SK-N-SH (cell line): ENCODE measurements at regions not wholly inside any gene's neighbourhood (a gene's known extent, or its start where the extent isn't known, plus 50 kb on each side); places are given as distances from the start of the nearest gene placed in this dataset.
A peak's percentile ranks its signal among the peaks of the same experiment; 100 is the strongest.

Experiments used
- CTCF ChIA-PET: fragments of 300-600, 350-600 bp; formaldehyde crosslinking; extraction: SDS; loops from one replicate; lab custom pipeline; 2021; lab: Yijun Ruan, JAX
- POLR2A ChIA-PET: fragments of 350-600 bp; sonication (Branson Sonifier 250); formaldehyde crosslinking; extraction: SDS; loops from one replicate; lab custom pipeline; 2020; ENCODE audit warnings: antibody characterized with exemption, inconsistent platforms; lab: Yijun Ruan, JAX
- DNase-seq: peaks from one replicate; pipeline ENCODE4 v3.0.0; 2012
- H2AFZ ChIP-seq: fragments of 200-600 bp; sonication (generic); 2 replicates; pipeline ENCODE4 v1.8.1; 2016; ENCODE audit warnings: antibody characterized with exemption, mild to moderate bottlenecking, low read depth
- H3F3A ChIP-seq: fragments of 200-600 bp; sonication (generic); replicated peaks from 2 replicates; pipeline ENCODE3; 2016; ENCODE audit warnings: antibody characterized with exemption, mild to moderate bottlenecking; ENCODE audit not compliant: insufficient read depth
- H3K27ac ChIP-seq, 2 experiments: fragments of 200-500 bp in 1 of 2; fragments of 200-600 bp in 1 of 2; sonication (Bioruptor generic) in 1 of 2; sonication (generic), shearing (Covaris generic) in 1 of 2; 2 replicates each; pipeline versions ENCODE4 v1.5.1 to v1.6.1; 2014 to 2016; ENCODE audit warnings: low read depth in 2 of 2, inconsistent platforms in 1 of 2, low read length in 1 of 2, mild to moderate bottlenecking in 1 of 2, mixed read lengths in 1 of 2
- H3K27me3 ChIP-seq: fragments of 200-600 bp; sonication (generic), shearing (Covaris generic); 2 replicates; pipeline ENCODE4 v1.6.1; 2016; ENCODE audit warnings: mixed run types; ENCODE audit not compliant: insufficient read depth
- H3K36me3 ChIP-seq, 2 experiments: fragments of 200-500 bp in 1 of 2; fragments of 200-600 bp in 1 of 2; sonication (Bioruptor generic) in 1 of 2; sonication (generic) in 1 of 2; replicated peaks in 1 of 2; 2 replicates each; pipeline versions ENCODE3 to v1.5.1; 2014 to 2016; ENCODE audit warnings: low read length in 1 of 2, mild to moderate bottlenecking in 1 of 2; ENCODE audit not compliant: insufficient read depth in 2 of 2, control insufficient read depth in 1 of 2
- H3K4me1 ChIP-seq, 2 experiments: fragments of 200-500 bp in 1 of 2; fragments of 200-600 bp in 1 of 2; sonication (Bioruptor generic) in 1 of 2; sonication (generic), shearing (Covaris generic) in 1 of 2; 2 replicates each; pipeline versions ENCODE4 v1.5.1 to v1.6.1; 2014 to 2016; ENCODE audit warnings: low read depth in 1 of 2, low read length in 1 of 2, mixed run types in 1 of 2; ENCODE audit not compliant: insufficient read depth in 2 of 2, control insufficient read depth in 1 of 2
- H3K4me2 ChIP-seq: fragments of 200-600 bp; sonication (generic), shearing (Covaris generic); 2 replicates; pipeline ENCODE4 v1.6.1; 2017; ENCODE audit warnings: mixed run types
- H3K4me3 ChIP-seq, 2 experiments: fragments of 200-500 bp in 1 of 2; fragments of 200-600 bp in 1 of 2; sonication (Bioruptor generic) in 1 of 2; sonication (generic), shearing (Covaris generic) in 1 of 2; 2 replicates each; pipeline versions ENCODE4 v1.5.1 to v1.8.1; 2014 to 2016; ENCODE audit warnings: low read depth in 2 of 2, inconsistent platforms in 1 of 2, low read length in 1 of 2, mild to moderate bottlenecking in 1 of 2, mixed read lengths in 1 of 2, moderate library complexity in 1 of 2
- H3K79me2 ChIP-seq: fragments of 200-600 bp; sonication (generic); 2 replicates; pipeline ENCODE4 v1.8.1; 2017; ENCODE audit warnings: mild to moderate bottlenecking; ENCODE audit not compliant: insufficient read depth
- H3K9ac ChIP-seq: fragments of 200-600 bp; sonication (generic); 2 replicates; pipeline ENCODE4 v1.6.1; 2017; ENCODE audit warnings: mixed run types
- H3K9me2 ChIP-seq: fragments of 200-600 bp; sonication (generic); 2 replicates; pipeline ENCODE4 v1.6.1; 2017; ENCODE audit warnings: mixed run types
- H3K9me3 ChIP-seq: fragments of 200-600 bp; sonication (generic); 2 replicates; pipeline ENCODE4 v1.6.1; 2017; ENCODE audit warnings: mixed run types, mild to moderate bottlenecking, moderate library complexity
- H4K20me1 ChIP-seq: fragments of 200-600 bp; sonication (generic); 2 replicates; pipeline ENCODE4 v1.6.1; 2017; ENCODE audit warnings: mild to moderate bottlenecking, mixed run types; ENCODE audit not compliant: insufficient read depth
- CHD2 ChIP-seq: fragments of 150-350 bp; IDR thresholded peaks from 2 replicates; pipeline ENCODE4 v1.6.1; 2018; ENCODE audit warnings: low read length; ENCODE audit not compliant: partially characterized antibody
- EZH2phosphoT487 ChIP-seq: fragments of 200-600 bp; sonication (generic); IDR thresholded peaks from 2 replicates; pipeline ENCODE4 v1.6.1; 2017; ENCODE audit warnings: low read depth, mixed run types, mild to moderate bottlenecking, antibody characterized with exemption, moderate library complexity, borderline replicate concordance
- FOSL2 ChIP-seq: IDR thresholded peaks from 2 replicates; pipeline ENCODE4 v1.4.0; 2012; ENCODE audit warnings: low read depth, mild to moderate bottlenecking, moderate library complexity, borderline replicate concordance
- GATA2 ChIP-seq: sonication (generic); formaldehyde crosslinking; IDR thresholded peaks from 2 replicates; pipeline ENCODE4 v1.5.0; 2020; ENCODE audit warnings: mild to moderate bottlenecking, missing genetic modification reagents
- JUND ChIP-seq: IDR thresholded peaks from 2 replicates; pipeline ENCODE4 v1.4.0; 2012
- MEF2A ChIP-seq: IDR thresholded peaks from 2 replicates; pipeline ENCODE4 v1.4.0; 2012; ENCODE audit warnings: low read depth, borderline replicate concordance
- NFIC ChIP-seq: IDR thresholded peaks from 2 replicates; pipeline ENCODE4 v1.4.0; 2012; ENCODE audit warnings: borderline replicate concordance
- NRF1 ChIP-seq: IDR thresholded peaks from 2 replicates; pipeline ENCODE4 v1.6.1; 2012; ENCODE audit warnings: low read depth, mild to moderate bottlenecking, low read length
- RCOR1 ChIP-seq: fragments of 150-350 bp; IDR thresholded peaks from 2 replicates; pipeline ENCODE4 v1.6.1; 2017; ENCODE audit warnings: antibody characterized with exemption, low read length
- RFX5 ChIP-seq: IDR thresholded peaks from 2 replicates; pipeline ENCODE4 v1.6.1; 2012; ENCODE audit warnings: mild to moderate bottlenecking, improper control_type of control experiment, low read length
- RXRA ChIP-seq: IDR thresholded peaks from 2 replicates; pipeline ENCODE4 v1.4.0; 2012; ENCODE audit warnings: low read depth, mild to moderate bottlenecking, borderline replicate concordance
- YY1 ChIP-seq: IDR thresholded peaks from 2 replicates; pipeline ENCODE4 v1.4.0; 2012; ENCODE audit warnings: low read depth, mild to moderate bottlenecking
- WGBS: methylation state at CpG from one replicate; pipeline ENCODE4 v1.1.6; 2017; ENCODE audit warnings: low lambda C conversion rate; 5-methylcytosine and 5-hydroxymethylcytosine counted together
- TF ChIP-seq, protein P1 (sequence below): IDR thresholded peaks from 2 replicates; pipeline ENCODE4 v1.6.1; 2012; ENCODE audit warnings: mild to moderate bottlenecking, low read depth, low read length, moderate library complexity
- TF ChIP-seq, protein P2 (sequence below): fragments of 150-350 bp; IDR thresholded peaks from 2 replicates; pipeline ENCODE4 v1.6.1; 2016; ENCODE audit warnings: mild to moderate bottlenecking, low read depth, low read length
- TF ChIP-seq, protein P3 (sequence below): fragments of 150-350 bp; IDR thresholded peaks from 2 replicates; pipeline ENCODE4 v1.6.1; 2017; ENCODE audit warnings: antibody characterized with exemption, low read length, low read depth, borderline replicate concordance

DNA sequence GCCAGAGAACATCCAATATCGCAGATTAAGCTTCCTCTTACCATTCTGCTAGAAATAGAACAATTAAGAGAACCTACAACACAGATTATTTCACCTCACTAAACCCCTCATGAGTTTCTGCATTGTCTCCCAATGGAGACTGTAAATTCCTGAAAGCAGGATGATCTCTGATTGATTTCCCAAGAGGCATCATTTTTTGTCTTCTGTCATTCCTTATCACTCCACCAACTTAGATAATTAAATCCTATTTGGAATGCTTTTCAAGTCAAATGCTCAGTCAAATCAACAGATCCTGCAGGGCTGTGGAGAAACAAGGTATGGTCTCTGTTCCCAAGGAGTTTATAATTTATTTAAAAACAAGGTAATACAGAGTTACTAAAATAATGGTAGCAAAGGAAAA is 161.5 kb downstream of the MTERF1 start (continued):
- TF ChIP-seq, protein P1, sequence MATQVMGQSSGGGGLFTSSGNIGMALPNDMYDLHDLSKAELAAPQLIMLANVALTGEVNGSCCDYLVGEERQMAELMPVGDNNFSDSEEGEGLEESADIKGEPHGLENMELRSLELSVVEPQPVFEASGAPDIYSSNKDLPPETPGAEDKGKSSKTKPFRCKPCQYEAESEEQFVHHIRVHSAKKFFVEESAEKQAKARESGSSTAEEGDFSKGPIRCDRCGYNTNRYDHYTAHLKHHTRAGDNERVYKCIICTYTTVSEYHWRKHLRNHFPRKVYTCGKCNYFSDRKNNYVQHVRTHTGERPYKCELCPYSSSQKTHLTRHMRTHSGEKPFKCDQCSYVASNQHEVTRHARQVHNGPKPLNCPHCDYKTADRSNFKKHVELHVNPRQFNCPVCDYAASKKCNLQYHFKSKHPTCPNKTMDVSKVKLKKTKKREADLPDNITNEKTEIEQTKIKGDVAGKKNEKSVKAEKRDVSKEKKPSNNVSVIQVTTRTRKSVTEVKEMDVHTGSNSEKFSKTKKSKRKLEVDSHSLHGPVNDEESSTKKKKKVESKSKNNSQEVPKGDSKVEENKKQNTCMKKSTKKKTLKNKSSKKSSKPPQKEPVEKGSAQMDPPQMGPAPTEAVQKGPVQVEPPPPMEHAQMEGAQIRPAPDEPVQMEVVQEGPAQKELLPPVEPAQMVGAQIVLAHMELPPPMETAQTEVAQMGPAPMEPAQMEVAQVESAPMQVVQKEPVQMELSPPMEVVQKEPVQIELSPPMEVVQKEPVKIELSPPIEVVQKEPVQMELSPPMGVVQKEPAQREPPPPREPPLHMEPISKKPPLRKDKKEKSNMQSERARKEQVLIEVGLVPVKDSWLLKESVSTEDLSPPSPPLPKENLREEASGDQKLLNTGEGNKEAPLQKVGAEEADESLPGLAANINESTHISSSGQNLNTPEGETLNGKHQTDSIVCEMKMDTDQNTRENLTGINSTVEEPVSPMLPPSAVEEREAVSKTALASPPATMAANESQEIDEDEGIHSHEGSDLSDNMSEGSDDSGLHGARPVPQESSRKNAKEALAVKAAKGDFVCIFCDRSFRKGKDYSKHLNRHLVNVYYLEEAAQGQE = no peak
- no peak for TF ChIP-seq RXRA
- TF ChIP-seq GATA2 = no peak
- TF ChIP-seq MEF2A = no peak
- no peak for TF ChIP-seq RFX5
- TF ChIP-seq, protein P2, sequence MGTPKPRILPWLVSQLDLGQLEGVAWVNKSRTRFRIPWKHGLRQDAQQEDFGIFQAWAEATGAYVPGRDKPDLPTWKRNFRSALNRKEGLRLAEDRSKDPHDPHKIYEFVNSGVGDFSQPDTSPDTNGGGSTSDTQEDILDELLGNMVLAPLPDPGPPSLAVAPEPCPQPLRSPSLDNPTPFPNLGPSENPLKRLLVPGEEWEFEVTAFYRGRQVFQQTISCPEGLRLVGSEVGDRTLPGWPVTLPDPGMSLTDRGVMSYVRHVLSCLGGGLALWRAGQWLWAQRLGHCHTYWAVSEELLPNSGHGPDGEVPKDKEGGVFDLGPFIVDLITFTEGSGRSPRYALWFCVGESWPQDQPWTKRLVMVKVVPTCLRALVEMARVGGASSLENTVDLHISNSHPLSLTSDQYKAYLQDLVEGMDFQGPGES = no peak
- no peak for TF ChIP-seq RCOR1

DNA sequence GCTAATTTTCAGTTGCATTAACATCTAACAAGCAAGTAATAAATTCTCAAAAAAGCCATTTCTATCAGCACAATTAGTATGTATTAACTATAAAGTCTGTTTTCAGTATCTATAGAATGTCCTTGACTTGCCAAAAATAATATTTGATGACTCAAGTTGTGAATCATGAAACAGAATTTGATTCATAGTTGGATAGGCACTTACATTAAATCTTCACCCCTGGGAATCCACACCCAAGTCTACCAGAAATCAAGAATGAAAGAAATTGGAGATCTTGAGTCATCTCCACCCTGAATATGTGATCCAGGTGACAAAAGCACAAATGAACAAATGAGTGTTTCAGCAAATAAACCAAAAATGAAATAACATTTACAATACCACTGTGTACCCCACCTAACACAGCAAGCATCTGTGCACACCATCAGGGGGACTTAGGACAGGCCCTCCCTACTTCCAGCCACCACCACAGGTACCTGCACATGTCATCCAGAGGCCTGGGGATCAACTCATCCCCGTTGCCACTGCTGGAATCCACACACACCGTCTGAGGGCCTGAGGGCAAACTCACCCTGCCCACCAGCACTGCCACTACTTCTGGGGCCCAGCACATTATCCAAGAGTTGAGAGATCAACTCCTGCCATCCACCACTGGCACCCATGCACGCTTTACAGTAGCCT is 160.1 kb downstream of the MTERF1 start:
- H3K9me2 ChIP-seq = no peaks in the 10 kb centered on the region
- WGBS = 11% methylated on average over 2 of the region's 3 CpGs
- no peaks in the 10 kb centered on the region for H3K4me1 ChIP-seq
- no peak overlapping the region for H3K4me2 ChIP-seq
- no peak overlapping the region for H3K27ac ChIP-seq
- TF ChIP-seq FOSL2 (0 out of 2 replicates have a peak, but pooled peaks have one; percentile 3), EZH2phosphoT487 (no peak)
- no peaks in the 10 kb centered on the region for H3K9me3 ChIP-seq
- ChIA-PET POLR2A (no interaction called here), CTCF (no interaction called here)
- no peaks in the 10 kb centered on the region for H3K27me3 ChIP-seq
- no peaks in the 10 kb centered on the region for H3K79me2 ChIP-seq
- no peak overlapping the region for H3K4me3 ChIP-seq
- no peaks in the 10 kb centered on the region for H4K20me1 ChIP-seq
- no peak overlapping the region for H3K9ac ChIP-seq
- DNase-seq = no peak
- no peaks in the 10 kb centered on the region for H3F3A ChIP-seq
- H2AFZ ChIP-seq = no peak overlapping the region
- no peaks in the 10 kb centered on the region for H3K36me3 ChIP-seq

DNA sequence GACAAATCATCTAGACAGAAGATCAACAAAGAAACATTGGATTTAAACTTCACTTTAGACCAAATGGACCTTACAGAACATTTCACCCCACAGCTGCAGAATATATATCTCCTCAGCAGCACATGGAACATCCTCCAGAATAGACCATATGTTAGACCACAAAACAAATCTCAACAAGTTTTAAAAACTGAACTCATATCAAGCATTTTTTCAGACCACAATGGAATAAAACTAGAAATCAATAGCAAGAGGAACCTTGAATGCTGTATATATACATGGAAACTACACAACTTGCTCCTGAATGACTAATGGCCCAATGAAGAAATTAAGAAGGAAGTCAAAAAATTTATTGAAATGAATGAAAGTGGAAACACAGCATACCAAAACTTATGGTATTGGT is 157.7 kb downstream of the MTERF1 start:
- H3K4me2 ChIP-seq = no peak overlapping the region
- CTCF ChIA-PET = no interaction called here
- H3K27me3 ChIP-seq = no peaks in the 10 kb centered on the region
- H3K36me3 ChIP-seq = no peaks in the 10 kb centered on the region
- no peak for DNase-seq
- no peaks in the 10 kb centered on the region for H3K79me2 ChIP-seq
- no peaks in the 10 kb centered on the region for H3K4me1 ChIP-seq
- POLR2A ChIA-PET = no interaction called here
- H3F3A ChIP-seq = no peaks in the 10 kb centered on the region
- H3K9me2 ChIP-seq = no peaks in the 10 kb centered on the region
- no peaks in the 10 kb centered on the region for H3K9me3 ChIP-seq
- H3K4me3 ChIP-seq = no peak overlapping the region
- no peak overlapping the region for H3K9ac ChIP-seq
- no peak overlapping the region for H2AFZ ChIP-seq
- no peak overlapping the region for H3K27ac ChIP-seq
- no peaks in the 10 kb centered on the region for H4K20me1 ChIP-seq
- no peak for TF ChIP-seq NFIC
- TF ChIP-seq, protein P3, sequence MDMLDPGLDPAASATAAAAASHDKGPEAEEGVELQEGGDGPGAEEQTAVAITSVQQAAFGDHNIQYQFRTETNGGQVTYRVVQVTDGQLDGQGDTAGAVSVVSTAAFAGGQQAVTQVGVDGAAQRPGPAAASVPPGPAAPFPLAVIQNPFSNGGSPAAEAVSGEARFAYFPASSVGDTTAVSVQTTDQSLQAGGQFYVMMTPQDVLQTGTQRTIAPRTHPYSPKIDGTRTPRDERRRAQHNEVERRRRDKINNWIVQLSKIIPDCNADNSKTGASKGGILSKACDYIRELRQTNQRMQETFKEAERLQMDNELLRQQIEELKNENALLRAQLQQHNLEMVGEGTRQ = no peak
- TF ChIP-seq NRF1 = no peak
- TF ChIP-seq GATA2 = no peak
- TF ChIP-seq YY1 = no peak
- TF ChIP-seq, protein P1 = no peak
- TF ChIP-seq JUND = no peak
- TF ChIP-seq CHD2 = no peak
